ENCODE measurements at regions not wholly inside any gene's neighbourhood (a gene's known extent, or its start where the extent isn't known, plus 50 kb on each side); places are given as distances from the start of the nearest gene placed in this dataset.

- no CpG with 5 or more reads among the region's 5 CpGs for WGBS (ENCODE audit: extremely low coverage, insufficient coverage, low lambda C conversion rate)
These were observed 131.0 kb downstream of the PDGFRA start for GRCh38 chr4:54359919-54360650.

GRCh38 chr4:54363037-54363436 lies 133.9 kb downstream of the PDGFRA start:
- Histone ChIP-seq H3K18ac (ENCODE audit: low read length) (no peak overlapping the region), H2BK5ac (ENCODE audit: low read length) (no peak overlapping the region), H3K23ac (ENCODE audit: low read length) (no peak overlapping the region), H3K4me2 (ENCODE audit: low read length) (no peak overlapping the region), H3K79me2 (ENCODE audit: control insufficient read depth, insufficient read depth, low read length) (no peaks in the 10 kb centered on the region), H2BK15ac (replicated peaks; ENCODE audit: low read depth) (no peak overlapping the region), H3K56ac (ENCODE audit: low read length) (no peak overlapping the region), H3K9ac (ENCODE audit: low read length) (no peak overlapping the region), H2BK120ac (ENCODE audit: low read depth, low read length) (no peak overlapping the region), H3K27ac (ENCODE audit: low read depth, low read length) (no peak overlapping the region), H3K27me3 (ENCODE audit: insufficient read depth, low read length, poor library complexity) (no peaks in the 10 kb centered on the region), H3K4me1 (ENCODE audit: control insufficient read depth, low read depth, low read length) (no peaks in the 10 kb centered on the region), H3K36me3 (ENCODE audit: control insufficient read depth, insufficient read depth, low read length) (no peaks in the 10 kb centered on the region), H3K79me1 (ENCODE audit: low read length) (no peaks in the 10 kb centered on the region), H3K4ac (ENCODE audit: low read depth, low read length) (no peak overlapping the region), H2AK5ac (ENCODE audit: low read length) (no peak overlapping the region), H4K5ac (ENCODE audit: low read length) (no peak overlapping the region), H4K8ac (ENCODE audit: low read depth, low read length) (no peak overlapping the region), H3K4me3 (ENCODE audit: low read length) (no peak overlapping the region)
- DNase-seq = peak; percentile 30
- WGBS (ENCODE audit: extremely low coverage, insufficient coverage, low lambda C conversion rate) = no CpG with 5 or more reads among the region's 8 CpGs

More at GRCh38 chr4:54359919-54360650, 131.0 kb downstream of the PDGFRA start:
- Histone ChIP-seq H3K79me2 (ENCODE audit: control insufficient read depth, insufficient read depth, low read length) (no peaks in the 10 kb centered on the region), H3K36me3 (ENCODE audit: control insufficient read depth, insufficient read depth, low read length) (no peaks in the 10 kb centered on the region), H4K5ac (ENCODE audit: low read length) (no peak overlapping the region), H3K9ac (ENCODE audit: low read length) (no peak overlapping the region), H4K8ac (ENCODE audit: low read depth, low read length) (no peak overlapping the region), H3K79me1 (ENCODE audit: low read length) (no peaks in the 10 kb centered on the region), H3K4me1 (ENCODE audit: control insufficient read depth, low read depth, low read length) (no peaks in the 10 kb centered on the region), H3K27me3 (ENCODE audit: insufficient read depth, low read length, poor library complexity) (no peaks in the 10 kb centered on the region), H2AK5ac (ENCODE audit: low read length) (no peak overlapping the region), H3K4ac (ENCODE audit: low read depth, low read length) (no peak overlapping the region), H3K18ac (ENCODE audit: low read length) (no peak overlapping the region), H3K4me3 (ENCODE audit: low read length) (no peak overlapping the region), H2BK15ac (replicated peaks; ENCODE audit: low read depth) (no peak overlapping the region), H2BK120ac (ENCODE audit: low read depth, low read length) (no peak overlapping the region), H3K4me2 (ENCODE audit: low read length) (no peak overlapping the region), H3K56ac (ENCODE audit: low read length) (no peak overlapping the region), H3K27ac (ENCODE audit: low read depth, low read length) (no peak overlapping the region), H3K23ac (ENCODE audit: low read length) (no peak overlapping the region), H2BK5ac (ENCODE audit: low read length) (no peak overlapping the region)
- no peak for DNase-seq

GRCh38 chr4:54365691-54366090 lies 136.6 kb downstream of the PDGFRA start:
- H3K56ac ChIP-seq (ENCODE audit: low read length) = no peak overlapping the region
- DNase-seq = no peak
- no peak overlapping the region for H2AK5ac ChIP-seq (ENCODE audit: low read length)
- H4K5ac ChIP-seq (ENCODE audit: low read length) = no peak overlapping the region
- H3K79me1 ChIP-seq (ENCODE audit: low read length) = no peaks in the 10 kb centered on the region
- no peaks in the 10 kb centered on the region for H3K4me1 ChIP-seq (ENCODE audit: control insufficient read depth, low read depth, low read length)
- H3K36me3 ChIP-seq (ENCODE audit: control insufficient read depth, insufficient read depth, low read length) = no peaks in the 10 kb centered on the region
- H3K4ac ChIP-seq (ENCODE audit: low read depth, low read length) = no peak overlapping the region
- H3K27ac ChIP-seq (ENCODE audit: low read depth, low read length) = no peak overlapping the region
- no peak overlapping the region for H3K23ac ChIP-seq (ENCODE audit: low read length)
- no peak overlapping the region for H3K9ac ChIP-seq (ENCODE audit: low read length)
- no peak overlapping the region for H3K4me2 ChIP-seq (ENCODE audit: low read length)
- no peak overlapping the region for H2BK120ac ChIP-seq (ENCODE audit: low read depth, low read length)
- no peak overlapping the region for H3K4me3 ChIP-seq (ENCODE audit: low read length)
- no peak overlapping the region for H3K18ac ChIP-seq (ENCODE audit: low read length)
- H2BK5ac ChIP-seq (ENCODE audit: low read length) = no peak overlapping the region
- WGBS (ENCODE audit: extremely low coverage, insufficient coverage, low lambda C conversion rate) = no CpG with 5 or more reads among the region's 3 CpGs
- no peak overlapping the region for H4K8ac ChIP-seq (ENCODE audit: low read depth, low read length)
- H2BK15ac ChIP-seq (replicated peaks; ENCODE audit: low read depth) = no peak overlapping the region
- no peaks in the 10 kb centered on the region for H3K27me3 ChIP-seq (ENCODE audit: insufficient read depth, low read length, poor library complexity)
- no peaks in the 10 kb centered on the region for H3K79me2 ChIP-seq (ENCODE audit: control insufficient read depth, insufficient read depth, low read length)

- no peak overlapping the region for H3K18ac ChIP-seq (ENCODE audit: low read length)
- H3K79me1 ChIP-seq (ENCODE audit: low read length) = no peaks in the 10 kb centered on the region
- H3K4ac ChIP-seq (ENCODE audit: low read depth, low read length) = no peak overlapping the region
- H3K27ac ChIP-seq (ENCODE audit: low read depth, low read length) = no peak overlapping the region
- no peak overlapping the region for H3K4me2 ChIP-seq (ENCODE audit: low read length)
- no peak overlapping the region for H2BK15ac ChIP-seq (replicated peaks; ENCODE audit: low read depth)
- H3K4me3 ChIP-seq (ENCODE audit: low read length) = no peak overlapping the region
- H3K4me1 ChIP-seq (ENCODE audit: control insufficient read depth, low read depth, low read length) = no peaks in the 10 kb centered on the region
- no peak overlapping the region for H3K56ac ChIP-seq (ENCODE audit: low read length)
- H2AK5ac ChIP-seq (ENCODE audit: low read length) = no peak overlapping the region
- H3K79me2 ChIP-seq (ENCODE audit: control insufficient read depth, insufficient read depth, low read length) = no peaks in the 10 kb centered on the region
- H4K5ac ChIP-seq (ENCODE audit: low read length) = no peak overlapping the region
- WGBS (ENCODE audit: extremely low coverage, insufficient coverage, low lambda C conversion rate) = no CpG with 5 or more reads among the region's 1 CpG
- no peak overlapping the region for H4K8ac ChIP-seq (ENCODE audit: low read depth, low read length)
- H3K23ac ChIP-seq (ENCODE audit: low read length) = no peak overlapping the region
- no peaks in the 10 kb centered on the region for H3K27me3 ChIP-seq (ENCODE audit: insufficient read depth, low read length, poor library complexity)
- H2BK120ac ChIP-seq (ENCODE audit: low read depth, low read length) = no peak overlapping the region
- H3K36me3 ChIP-seq (ENCODE audit: control insufficient read depth, insufficient read depth, low read length) = no peaks in the 10 kb centered on the region
- no peak for DNase-seq
- H2BK5ac ChIP-seq (ENCODE audit: low read length) = no peak overlapping the region
- H3K9ac ChIP-seq (ENCODE audit: low read length) = no peak overlapping the region
These were observed 138.0 kb downstream of the PDGFRA start for GRCh38 chr4:54367059-54367458.

- no peaks in the 10 kb centered on the region for H3K79me1 ChIP-seq (ENCODE audit: low read length)
- no peak overlapping the region for H2BK15ac ChIP-seq (replicated peaks; ENCODE audit: low read depth)
- DNase-seq = no peak
- H3K4me1 ChIP-seq (ENCODE audit: control insufficient read depth, low read depth, low read length) = no peaks in the 10 kb centered on the region
- H3K9ac ChIP-seq (ENCODE audit: low read length) = no peak overlapping the region
- H3K36me3 ChIP-seq (ENCODE audit: control insufficient read depth, insufficient read depth, low read length) = no peaks in the 10 kb centered on the region
- H3K4ac ChIP-seq (ENCODE audit: low read depth, low read length) = no peak overlapping the region
- H3K27me3 ChIP-seq (ENCODE audit: insufficient read depth, low read length, poor library complexity) = no peaks in the 10 kb centered on the region
- no peak overlapping the region for H3K23ac ChIP-seq (ENCODE audit: low read length)
- H3K4me3 ChIP-seq (ENCODE audit: low read length) = no peak overlapping the region
- H2BK5ac ChIP-seq (ENCODE audit: low read length) = no peak overlapping the region
- H4K5ac ChIP-seq (ENCODE audit: low read length) = no peak overlapping the region
- no peak overlapping the region for H3K56ac ChIP-seq (ENCODE audit: low read length)
- no peak overlapping the region for H3K27ac ChIP-seq (ENCODE audit: low read depth, low read length)
- H2AK5ac ChIP-seq (ENCODE audit: low read length) = no peak overlapping the region
- no peaks in the 10 kb centered on the region for H3K79me2 ChIP-seq (ENCODE audit: control insufficient read depth, insufficient read depth, low read length)
- no CpG with 5 or more reads among the region's 6 CpGs for WGBS (ENCODE audit: extremely low coverage, insufficient coverage, low lambda C conversion rate)
- H2BK120ac ChIP-seq (ENCODE audit: low read depth, low read length) = no peak overlapping the region
- H3K4me2 ChIP-seq (ENCODE audit: low read length) = no peak overlapping the region
- H4K8ac ChIP-seq (ENCODE audit: low read depth, low read length) = no peak overlapping the region
- H3K18ac ChIP-seq (ENCODE audit: low read length) = no peak overlapping the region
These were observed 139.5 kb downstream of the PDGFRA start for GRCh38 chr4:54368281-54369265.
